ENCODE measurements at regions not wholly inside any gene's neighbourhood (a gene's known extent, or its start where the extent isn't known, plus 50 kb on each side); places are given as distances from the start of the nearest gene placed in this dataset.

DNA sequence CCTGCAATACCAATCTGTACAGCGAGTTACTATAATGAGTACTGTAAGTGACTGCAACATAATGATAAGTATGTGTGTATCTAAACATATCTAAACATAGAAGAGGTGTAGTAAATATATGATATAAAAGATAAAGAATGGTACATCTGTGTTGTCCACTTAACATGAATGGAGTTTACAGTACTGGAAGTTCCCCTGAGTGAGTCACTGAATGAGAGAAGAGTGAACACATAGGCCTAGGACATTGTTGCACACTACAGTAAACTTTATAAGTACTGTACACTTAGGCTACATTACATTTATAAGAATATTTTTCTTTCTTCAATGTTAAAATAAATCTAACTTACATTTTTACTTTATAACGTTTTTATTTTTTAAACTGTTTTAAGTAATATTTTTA lies 380.4 kb downstream of the MMUT start (continued):
- TF ChIP-seq, protein P1, sequence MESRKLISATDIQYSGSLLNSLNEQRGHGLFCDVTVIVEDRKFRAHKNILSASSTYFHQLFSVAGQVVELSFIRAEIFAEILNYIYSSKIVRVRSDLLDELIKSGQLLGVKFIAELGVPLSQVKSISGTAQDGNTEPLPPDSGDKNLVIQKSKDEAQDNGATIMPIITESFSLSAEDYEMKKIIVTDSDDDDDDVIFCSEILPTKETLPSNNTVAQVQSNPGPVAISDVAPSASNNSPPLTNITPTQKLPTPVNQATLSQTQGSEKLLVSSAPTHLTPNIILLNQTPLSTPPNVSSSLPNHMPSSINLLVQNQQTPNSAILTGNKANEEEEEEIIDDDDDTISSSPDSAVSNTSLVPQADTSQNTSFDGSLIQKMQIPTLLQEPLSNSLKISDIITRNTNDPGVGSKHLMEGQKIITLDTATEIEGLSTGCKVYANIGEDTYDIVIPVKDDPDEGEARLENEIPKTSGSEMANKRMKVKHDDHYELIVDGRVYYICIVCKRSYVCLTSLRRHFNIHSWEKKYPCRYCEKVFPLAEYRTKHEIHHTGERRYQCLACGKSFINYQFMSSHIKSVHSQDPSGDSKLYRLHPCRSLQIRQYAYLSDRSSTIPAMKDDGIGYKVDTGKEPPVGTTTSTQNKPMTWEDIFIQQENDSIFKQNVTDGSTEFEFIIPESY (IDR thresholded peaks at IDR 0.05; ENCODE audit: extremely low read depth, insufficient replicate concordance, low read length): no peak
- TF ChIP-seq YY1 (IDR thresholded peaks at IDR 0.05; ENCODE audit: extremely low read depth, insufficient replicate concordance, low read depth, low read length) (no peak), POLR2A (IDR thresholded peaks at IDR 0.05; ENCODE audit: borderline replicate concordance, extremely low read depth, insufficient read depth, insufficient read length) (no peak), EZH2 (IDR thresholded peaks at IDR 0.05) (no peak)

DNA sequence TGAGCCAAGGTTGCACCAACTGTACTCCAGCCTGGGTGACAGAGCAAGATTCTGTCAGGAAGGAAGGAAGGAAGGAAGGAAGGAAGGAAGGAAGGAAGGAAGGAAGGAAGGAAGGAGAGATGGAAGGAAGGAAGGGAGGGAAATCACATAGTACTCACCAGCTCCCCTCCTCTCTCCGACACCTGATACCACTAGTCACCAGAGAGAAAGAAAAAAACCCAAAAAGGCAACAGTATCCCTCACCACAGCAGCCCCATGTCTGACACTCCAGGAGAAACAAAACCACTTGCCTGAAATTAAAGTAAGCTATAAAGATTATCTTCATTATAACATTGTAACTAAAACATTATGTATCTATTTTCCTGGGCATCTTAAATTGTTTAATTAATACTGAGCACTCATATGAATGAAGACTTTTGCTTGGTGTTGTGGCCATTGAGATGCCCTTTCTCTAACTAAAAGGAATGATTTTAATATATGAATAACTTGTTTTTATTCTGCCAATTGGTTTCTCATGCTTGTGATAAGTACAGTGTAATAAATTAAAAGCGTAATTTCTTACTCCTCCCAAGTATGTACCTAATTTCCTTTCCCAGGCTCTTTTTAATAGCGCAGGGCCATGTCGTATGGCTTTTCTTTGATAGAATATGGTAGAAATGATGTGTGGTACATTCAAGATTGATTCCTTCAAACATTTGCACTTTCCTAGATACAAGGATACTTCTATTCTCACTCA lies 390.0 kb downstream of the MMUT start:
- Histone ChIP-seq H3K9me3 (ENCODE audit: control insufficient read depth in 1 of 2, insufficient read depth in 1 of 2, low read depth in 1 of 2, low read length in 2 of 2) (no peaks in the 10 kb centered on the region), H3K9me2 (ENCODE audit: insufficient read depth) (no peaks in the 10 kb centered on the region), H4K20me1 (ENCODE audit: insufficient read depth) (no peaks in the 10 kb centered on the region), H3K79me2 (ENCODE audit: insufficient read depth, low read length) (no peaks in the 10 kb centered on the region), H2AFZ (ENCODE audit: low read depth, low read length, poor library complexity, severe bottlenecking) (no peak overlapping the region), H3K4me1 (ENCODE audit: control insufficient read depth in 1 of 2, insufficient read depth in 2 of 2, low read length in 2 of 2) (no peaks in the 10 kb centered on the region), H3K27me3 (ENCODE audit: insufficient read depth, low read length) (no peaks in the 10 kb centered on the region), H3K27ac (ENCODE audit: low read depth, low read length) (no peak overlapping the region), H3K4me2 (ENCODE audit: low read length) (no peak overlapping the region), H3K9ac (ENCODE audit: low read length) (no peak overlapping the region), H3K36me3 (ENCODE audit: control insufficient read depth in 1 of 2, insufficient read depth in 2 of 2, low read length in 2 of 2) (no peaks in the 10 kb centered on the region), H3K4me3 (replicated peaks in 1 of 2; ENCODE audit: low read depth in 1 of 2, low read length in 2 of 2) (no peak overlapping the region)
- ATAC-seq (no peak), DNase-seq (ENCODE audit: low read depth, low spot score) (no peak)
- POLR2A ChIA-PET: no interaction called here
- intact Hi-C loops (cut with micrococcal nuclease): no loop called here
- no TSS peak for BruUV-seq (replicated peaks)
- CTCF ChIA-PET: no interaction called here
- RAD21 ChIA-PET (ENCODE audit: low non-redundant PET in 1 of 2, low total read pairs in 2 of 2, uncharacterized antibody in 2 of 2, unreplicated experiment in 2 of 2): no interaction called here
- no peak for TF ChIP-seq SRF (IDR thresholded peaks at IDR 0.05; ENCODE audit: low read depth)
- TF ChIP-seq, protein P1 (IDR thresholded peaks at IDR 0.05; ENCODE audit: extremely low read depth, insufficient replicate concordance, low read length): no peak
- no peak for TF ChIP-seq POLR2A (IDR thresholded peaks at IDR 0.05; ENCODE audit: borderline replicate concordance, extremely low read depth, insufficient read depth, insufficient read length)
- no peak for TF ChIP-seq CBX3 (IDR thresholded peaks at IDR 0.05; ENCODE audit: low read depth)
- TF ChIP-seq POLR2AphosphoS5 (IDR thresholded peaks at IDR 0.05; ENCODE audit: low read depth, low read length): no peak
- TF ChIP-seq, protein P2, sequence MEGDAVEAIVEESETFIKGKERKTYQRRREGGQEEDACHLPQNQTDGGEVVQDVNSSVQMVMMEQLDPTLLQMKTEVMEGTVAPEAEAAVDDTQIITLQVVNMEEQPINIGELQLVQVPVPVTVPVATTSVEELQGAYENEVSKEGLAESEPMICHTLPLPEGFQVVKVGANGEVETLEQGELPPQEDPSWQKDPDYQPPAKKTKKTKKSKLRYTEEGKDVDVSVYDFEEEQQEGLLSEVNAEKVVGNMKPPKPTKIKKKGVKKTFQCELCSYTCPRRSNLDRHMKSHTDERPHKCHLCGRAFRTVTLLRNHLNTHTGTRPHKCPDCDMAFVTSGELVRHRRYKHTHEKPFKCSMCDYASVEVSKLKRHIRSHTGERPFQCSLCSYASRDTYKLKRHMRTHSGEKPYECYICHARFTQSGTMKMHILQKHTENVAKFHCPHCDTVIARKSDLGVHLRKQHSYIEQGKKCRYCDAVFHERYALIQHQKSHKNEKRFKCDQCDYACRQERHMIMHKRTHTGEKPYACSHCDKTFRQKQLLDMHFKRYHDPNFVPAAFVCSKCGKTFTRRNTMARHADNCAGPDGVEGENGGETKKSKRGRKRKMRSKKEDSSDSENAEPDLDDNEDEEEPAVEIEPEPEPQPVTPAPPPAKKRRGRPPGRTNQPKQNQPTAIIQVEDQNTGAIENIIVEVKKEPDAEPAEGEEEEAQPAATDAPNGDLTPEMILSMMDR (IDR thresholded peaks at IDR 0.05 in 2 of 3, conservative IDR thresholded peaks at IDR 0.05 in 1 of 3; ENCODE audit: borderline replicate concordance in 1 of 3, insufficient read depth in 1 of 3, low read depth in 2 of 3, low read length in 2 of 3): no peak
- no peak for TF ChIP-seq SP1 (IDR thresholded peaks at IDR 0.05; ENCODE audit: low read depth)
- TF ChIP-seq JUND (IDR thresholded peaks at IDR 0.05): no peak
- TF ChIP-seq EZH2 (IDR thresholded peaks at IDR 0.05): no peak
- TF ChIP-seq RAD21 (IDR thresholded peaks at IDR 0.05; ENCODE audit: low read depth): no peak
- no peak for TF ChIP-seq SIN3A (IDR thresholded peaks at IDR 0.05; ENCODE audit: low read depth)
- TF ChIP-seq TCF7L2 (IDR thresholded peaks at IDR 0.05; ENCODE audit: borderline replicate concordance, extremely low read depth, insufficient read depth, insufficient read length): no peak
- no peak for TF ChIP-seq ZFX (IDR thresholded peaks at IDR 0.05)
- TF ChIP-seq EZH2phosphoT487 (IDR thresholded peaks at IDR 0.05; ENCODE audit: borderline replicate concordance): no peak
